ENCODE measurements at regions not wholly inside any gene's neighbourhood (a gene's known extent, or its start where the extent isn't known, plus 50 kb on each side); places are given as distances from the start of the nearest gene placed in this dataset.

DNA sequence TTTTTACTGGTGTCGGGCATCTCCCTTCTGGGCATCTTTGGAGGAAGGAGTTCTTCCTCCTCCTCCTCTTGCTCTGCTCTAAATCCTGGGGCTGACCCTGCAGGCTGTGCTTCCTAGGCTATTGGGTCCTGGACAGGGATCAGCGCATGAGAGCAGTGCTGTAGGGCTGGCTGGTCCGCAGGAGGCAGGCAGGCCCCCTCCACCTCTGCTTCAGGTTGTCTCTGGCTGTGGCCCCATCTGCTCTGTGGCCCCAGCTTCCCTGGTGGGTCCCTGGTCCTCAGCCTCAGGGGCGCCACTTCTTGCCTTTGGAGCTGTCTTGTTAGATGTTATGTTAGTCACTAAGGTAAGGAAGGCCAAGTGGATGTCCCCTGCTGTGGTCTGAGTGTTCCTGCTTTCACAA, 237.3 kb upstream of the PITRM1 start:
- no peak for TF ChIP-seq TAF1 (IDR thresholded peaks at IDR 0.05; ENCODE audit: borderline replicate concordance, insufficient read depth, low read length)
- no peak for TF ChIP-seq FOXP2 (optimal IDR thresholded peaks at IDR 0.05; ENCODE audit: borderline replicate concordance, extremely low read depth, extremely low read length, insufficient read depth)
- TF ChIP-seq POLR2AphosphoS5 (IDR thresholded peaks at IDR 0.05; ENCODE audit: low read depth, low read length): no peak

DNA sequence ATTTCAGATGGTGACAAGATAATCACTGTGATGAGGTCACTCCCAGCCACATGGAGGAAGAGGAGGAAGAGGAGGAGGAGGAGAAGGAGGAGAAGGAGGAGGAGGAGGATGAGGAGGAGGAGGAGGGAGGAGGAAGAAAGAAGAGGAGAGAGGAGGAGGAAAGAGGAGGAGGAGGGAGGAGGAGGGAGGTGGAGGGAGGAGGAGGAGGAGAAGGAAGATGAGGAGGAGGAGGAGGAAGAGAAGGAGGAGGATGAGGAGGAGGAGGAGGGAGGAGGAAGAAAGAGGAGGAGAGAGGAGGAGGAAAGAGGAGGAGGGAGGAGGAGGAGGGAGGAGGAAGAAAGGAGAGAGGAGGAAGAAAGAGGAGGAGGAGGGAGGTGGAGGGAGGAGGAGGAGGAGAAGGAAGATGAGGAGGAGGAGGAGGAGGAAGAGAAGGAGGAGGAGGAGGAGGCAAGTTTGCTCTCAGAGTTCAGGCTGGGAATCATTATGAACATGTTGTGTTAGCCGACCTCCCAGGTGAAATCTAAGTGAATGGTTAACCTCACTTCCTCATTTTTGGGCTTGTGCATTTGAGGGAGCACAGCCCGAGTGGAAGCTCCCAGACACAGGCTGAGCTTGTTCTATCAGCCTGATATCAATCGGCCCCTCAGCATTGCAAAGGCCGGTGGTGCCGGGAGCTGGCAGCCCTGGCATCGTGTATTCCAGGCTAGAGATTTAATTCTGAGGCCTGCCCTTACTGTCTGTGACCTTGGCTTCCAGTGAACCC, 236.2 kb upstream of the PITRM1 start:
- no peak for TF ChIP-seq FOXP2 (optimal IDR thresholded peaks at IDR 0.05; ENCODE audit: borderline replicate concordance, extremely low read depth, extremely low read length, insufficient read depth)
- TF ChIP-seq SIN3A (IDR thresholded peaks at IDR 0.05; ENCODE audit: borderline replicate concordance, insufficient read depth, low read length): no peak
- no peak for TF ChIP-seq POLR2AphosphoS5 (IDR thresholded peaks at IDR 0.05; ENCODE audit: low read depth, low read length)
- TF ChIP-seq REST (IDR thresholded peaks at IDR 0.05; ENCODE audit: insufficient read depth in 1 of 2, low read depth in 2 of 2, low read length in 2 of 2): no peak

DNA sequence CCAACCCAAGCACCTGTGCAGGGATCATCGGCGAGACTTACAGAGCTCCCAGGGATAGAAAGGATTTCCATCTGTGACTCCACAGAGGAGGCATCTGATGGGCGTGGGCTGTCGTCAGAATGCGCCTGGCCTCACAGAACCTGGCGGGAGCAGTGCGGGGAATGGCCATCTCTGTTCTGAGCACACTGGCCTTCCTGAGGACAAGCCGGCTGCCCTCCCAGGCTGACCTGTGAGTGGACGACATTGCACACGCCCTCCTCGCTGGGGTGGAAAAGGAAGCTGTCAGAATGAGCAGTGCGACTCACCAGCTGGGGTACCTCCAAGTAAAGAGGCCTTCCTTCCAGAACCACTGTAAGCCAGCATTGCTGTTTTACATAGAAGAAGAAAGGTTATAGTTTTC, 234.6 kb upstream of the PITRM1 start:
- no peak for TF ChIP-seq FOXP2 (optimal IDR thresholded peaks at IDR 0.05; ENCODE audit: borderline replicate concordance, extremely low read depth, extremely low read length, insufficient read depth)
- no peak for TF ChIP-seq POLR2AphosphoS5 (IDR thresholded peaks at IDR 0.05; ENCODE audit: low read depth, low read length)
- TF ChIP-seq SIN3A (IDR thresholded peaks at IDR 0.05; ENCODE audit: borderline replicate concordance, insufficient read depth, low read length): no peak
- no peak for TF ChIP-seq REST (IDR thresholded peaks at IDR 0.05; ENCODE audit: insufficient read depth in 1 of 2, low read depth in 2 of 2, low read length in 2 of 2)
- no peak for TF ChIP-seq TAF1 (IDR thresholded peaks at IDR 0.05; ENCODE audit: borderline replicate concordance, insufficient read depth, low read length)

GRCh38 chr10:3406556-3406955, 234.0 kb upstream of the PITRM1 start:
- no peak for TF ChIP-seq REST (IDR thresholded peaks at IDR 0.05; ENCODE audit: insufficient read depth in 1 of 2, low read depth in 2 of 2, low read length in 2 of 2)
- TF ChIP-seq POLR2AphosphoS5 (IDR thresholded peaks at IDR 0.05; ENCODE audit: low read depth, low read length): no peak
- TF ChIP-seq TAF1 (IDR thresholded peaks at IDR 0.05; ENCODE audit: borderline replicate concordance, insufficient read depth, low read length): no peak
- TF ChIP-seq SIN3A (IDR thresholded peaks at IDR 0.05; ENCODE audit: borderline replicate concordance, insufficient read depth, low read length): no peak
- TF ChIP-seq FOXP2 (optimal IDR thresholded peaks at IDR 0.05; ENCODE audit: borderline replicate concordance, extremely low read depth, extremely low read length, insufficient read depth): no peak

GRCh38 chr10:3404381-3404780, 231.8 kb upstream of the PITRM1 start:
- TF ChIP-seq SIN3A (IDR thresholded peaks at IDR 0.05; ENCODE audit: borderline replicate concordance, insufficient read depth, low read length) (no peak), REST (IDR thresholded peaks at IDR 0.05; ENCODE audit: insufficient read depth in 1 of 2, low read depth in 2 of 2, low read length in 2 of 2) (no peak), TAF1 (IDR thresholded peaks at IDR 0.05; ENCODE audit: borderline replicate concordance, insufficient read depth, low read length) (no peak), FOXP2 (optimal IDR thresholded peaks at IDR 0.05; ENCODE audit: borderline replicate concordance, extremely low read depth, extremely low read length, insufficient read depth) (no peak), POLR2AphosphoS5 (IDR thresholded peaks at IDR 0.05; ENCODE audit: low read depth, low read length) (no peak)
